PC-3 (cell line): ENCODE measurements at regions not wholly inside any gene's neighbourhood (a gene's known extent, or its start where the extent isn't known, plus 50 kb on each side); places are given as distances from the start of the nearest gene placed in this dataset.

Experiments used
- ATAC-seq: fragments of 200-7000 bp; cut with Tn5 transposase; 2 replicates; pipeline ENCODE4 v1.9.1; 2020; ENCODE audit warnings: mild to moderate bottlenecking, moderate library complexity
- BruUV-seq: library from RNA; stranded (reverse); fragments of 400-500 nt; replicated peaks from 2 replicates; lab custom pipeline; 2021; lab: Mats Ljungman, UMichigan
- CTCF ChIA-PET: fragments of 300-600 bp; sonication (Branson Sonifier 250); formaldehyde crosslinking; loops from one replicate; lab custom pipeline; 2022; ENCODE audit warnings: antibody characterized with exemption; lab: Charles Lee
- POLR2A ChIA-PET: fragments of 300-600 bp; sonication (Branson Sonifier 250); formaldehyde crosslinking; loops from one replicate; lab custom pipeline; 2022; ENCODE audit warnings: antibody characterized with exemption; ENCODE audit not compliant: unreplicated experiment; lab: Charles Lee
- DNase-seq: peaks from one replicate; pipeline ENCODE4 v3.0.0-alpha.2; 2015
- H2AFZ ChIP-seq: fragments of 300-600 bp; sonication (generic); 2 replicates; pipeline ENCODE4 v1.6.0; 2016; ENCODE audit warnings: antibody characterized with exemption, low read length
- H3F3A ChIP-seq: fragments of 300-600 bp; sonication (generic); one replicate; pipeline ENCODE4 v1.6.0; 2017; ENCODE audit warnings: antibody characterized with exemption, low read length, control low read depth, mild to moderate bottlenecking; ENCODE audit not compliant: unreplicated experiment
- H3K27ac ChIP-seq: fragments of 300-600 bp; sonication (generic); 2 replicates; pipeline ENCODE4 v1.5.1; 2016; ENCODE audit warnings: mild to moderate bottlenecking, low read length
- H3K27me3 ChIP-seq: fragments of 300-600 bp; sonication (generic); 2 replicates; pipeline ENCODE4 v1.6.1; 2016; ENCODE audit warnings: low read length, mixed read lengths
- H3K36me3 ChIP-seq: fragments of 300-600 bp; sonication (generic); 2 replicates; pipeline ENCODE4 v1.6.1; 2016; ENCODE audit warnings: low read depth, mixed run types, low read length, mixed read lengths
- H3K4me1 ChIP-seq: fragments of 300-600 bp; sonication (generic); 2 replicates; pipeline ENCODE4 v1.5.1; 2016; ENCODE audit warnings: low read length; ENCODE audit not compliant: insufficient read depth
- H3K4me2 ChIP-seq: fragments of 300-600 bp; sonication (generic); 2 replicates; pipeline ENCODE4 v1.6.0; 2016; ENCODE audit warnings: low read length
- H3K4me3 ChIP-seq: fragments of 300-600 bp; sonication (generic); 2 replicates; pipeline ENCODE4 v1.5.1; 2016; ENCODE audit warnings: mild to moderate bottlenecking, low read length, mixed read lengths
- H3K79me2 ChIP-seq: fragments of 300-600 bp; sonication (generic); 2 replicates; pipeline ENCODE4 v1.6.1; 2017; ENCODE audit warnings: low read length, mixed read lengths
- H3K9ac ChIP-seq: fragments of 300-600 bp; sonication (generic); 2 replicates; pipeline ENCODE4 v1.6.0; 2016; ENCODE audit warnings: mild to moderate bottlenecking, low read length
- H3K9me2 ChIP-seq: fragments of 300-600 bp; sonication (generic); replicated peaks from 2 replicates; pipeline ENCODE4 v1.6.1; 2016; ENCODE audit warnings: mixed run types, low read length, mixed read lengths
- H3K9me3 ChIP-seq: fragments of 300-600 bp; sonication (generic); 2 replicates; pipeline ENCODE4 v1.6.1; 2016; ENCODE audit warnings: low read length, mixed read lengths
- H4K20me1 ChIP-seq: fragments of 300-600 bp; sonication (generic); 2 replicates; pipeline ENCODE4 v1.6.1; 2016; ENCODE audit warnings: low read length, mixed read lengths
- EZH2 ChIP-seq: fragments of 300-600 bp; sonication (generic); IDR thresholded peaks from one replicate; pipeline ENCODE4 v1.6.1; 2017; ENCODE audit warnings: antibody characterized with exemption, mild to moderate bottlenecking, low read length; ENCODE audit not compliant: unreplicated experiment
- EZH2phosphoT487 ChIP-seq: fragments of 300-600 bp; sonication (generic); IDR thresholded peaks from 2 replicates; pipeline ENCODE4 v1.6.1; 2018; ENCODE audit warnings: mild to moderate bottlenecking, antibody characterized with exemption, low read length, borderline replicate concordance
- intact Hi-C: fragments of 100-400 bp; cut with micrococcal nuclease; formaldehyde crosslinking; loops from 2 replicates; pipeline ENCODE4 v1.9.0; 2023
- TF ChIP-seq, protein P1 (sequence below): fragments of 300-600 bp; sonication (generic); conservative IDR thresholded peaks from 2 replicates; pipeline ENCODE4 v1.5.1; 2017; ENCODE audit warnings: antibody characterized with exemption, low read depth, mild to moderate bottlenecking, low read length

DNA sequence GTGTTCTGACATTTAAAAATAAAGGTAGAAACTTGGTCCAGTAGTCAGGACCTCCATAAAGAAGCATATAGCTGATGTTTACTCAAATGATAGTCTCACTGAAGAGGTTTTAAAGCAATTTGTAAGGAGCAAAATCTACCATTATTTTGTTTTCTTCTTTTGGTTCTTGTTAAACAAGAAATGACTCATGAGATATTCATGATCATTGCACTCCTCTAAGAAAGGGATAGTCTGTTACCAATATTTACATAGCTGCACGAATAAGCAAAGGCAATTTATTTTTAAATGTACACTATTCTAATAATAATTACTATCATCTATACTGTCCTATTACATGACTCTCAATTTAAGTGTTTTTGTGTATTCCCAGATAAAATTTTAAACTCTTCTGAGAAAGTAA, 397.9 kb downstream of the FAM47B start:
- ATAC-seq (no peak), DNase-seq (peak; percentile 47)
- Histone ChIP-seq H3K36me3 (no peaks in the 10 kb centered on the region), H4K20me1 (no peaks in the 10 kb centered on the region), H2AFZ (no peak overlapping the region), H3K9me2 (no peaks in the 10 kb centered on the region), H3K4me2 (peak overlapping the region; percentile 61), H3K79me2 (no peaks in the 10 kb centered on the region), H3K4me3 (peak overlapping the region; percentile 42; the same call in 1 of the 2 replicates), H3F3A (no peaks in the 10 kb centered on the region), H3K27me3 (no peaks in the 10 kb centered on the region), H3K9me3 (no peaks in the 10 kb centered on the region), H3K27ac (peak overlapping the region; percentile 69), H3K4me1 (no peaks in the 10 kb centered on the region; the same call in 1 of the 2 replicates), H3K9ac (no peak overlapping the region)
- intact Hi-C loops, result no loop called here
- POLR2A ChIA-PET, result interaction anchor here (0.6 kb wide), 1 partner anchor 63 kb away, joined by 3 read pairs; no protein-coding TSS in a partner anchor
- no TSS peak for BruUV-seq
- TF ChIP-seq EZH2 (no peak), EZH2phosphoT487 (no peak)
- TF ChIP-seq, protein P1, sequence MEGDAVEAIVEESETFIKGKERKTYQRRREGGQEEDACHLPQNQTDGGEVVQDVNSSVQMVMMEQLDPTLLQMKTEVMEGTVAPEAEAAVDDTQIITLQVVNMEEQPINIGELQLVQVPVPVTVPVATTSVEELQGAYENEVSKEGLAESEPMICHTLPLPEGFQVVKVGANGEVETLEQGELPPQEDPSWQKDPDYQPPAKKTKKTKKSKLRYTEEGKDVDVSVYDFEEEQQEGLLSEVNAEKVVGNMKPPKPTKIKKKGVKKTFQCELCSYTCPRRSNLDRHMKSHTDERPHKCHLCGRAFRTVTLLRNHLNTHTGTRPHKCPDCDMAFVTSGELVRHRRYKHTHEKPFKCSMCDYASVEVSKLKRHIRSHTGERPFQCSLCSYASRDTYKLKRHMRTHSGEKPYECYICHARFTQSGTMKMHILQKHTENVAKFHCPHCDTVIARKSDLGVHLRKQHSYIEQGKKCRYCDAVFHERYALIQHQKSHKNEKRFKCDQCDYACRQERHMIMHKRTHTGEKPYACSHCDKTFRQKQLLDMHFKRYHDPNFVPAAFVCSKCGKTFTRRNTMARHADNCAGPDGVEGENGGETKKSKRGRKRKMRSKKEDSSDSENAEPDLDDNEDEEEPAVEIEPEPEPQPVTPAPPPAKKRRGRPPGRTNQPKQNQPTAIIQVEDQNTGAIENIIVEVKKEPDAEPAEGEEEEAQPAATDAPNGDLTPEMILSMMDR, result no peak
- CTCF ChIA-PET, result no interaction called here

DNA sequence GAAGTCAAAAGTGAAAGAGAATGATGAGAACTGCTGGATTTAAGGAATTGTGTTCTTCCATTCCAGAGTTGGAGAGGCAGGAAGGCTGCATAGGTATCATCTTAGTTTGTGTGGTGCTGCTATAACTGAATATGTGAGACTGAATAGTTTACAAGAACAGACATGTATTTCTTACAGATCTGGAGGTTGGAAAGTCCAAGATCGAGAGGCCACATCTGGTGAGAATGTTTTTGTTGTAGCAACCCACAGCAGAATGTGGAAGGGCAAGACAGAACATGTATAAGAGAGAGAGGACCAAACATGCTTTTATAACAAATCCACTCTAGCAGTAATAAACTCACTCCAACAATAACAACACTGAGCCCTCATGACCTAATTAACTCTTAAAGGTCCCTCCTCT, 408.6 kb downstream of the FAM47B start:
- H4K20me1 ChIP-seq, result no peaks in the 10 kb centered on the region
- H2AFZ ChIP-seq, result no peak overlapping the region
- no peak overlapping the region for H3K4me2 ChIP-seq
- no peak overlapping the region for H3K9ac ChIP-seq
- no peak overlapping the region for H3K27ac ChIP-seq
- no TSS peak for BruUV-seq
- no peaks in the 10 kb centered on the region for H3K9me3 ChIP-seq
- no peaks in the 10 kb centered on the region for H3K9me2 ChIP-seq
- H3K36me3 ChIP-seq, result no peaks in the 10 kb centered on the region
- ChIA-PET POLR2A (no interaction called here), CTCF (no interaction called here)
- intact Hi-C loops, result no loop called here
- no peak overlapping the region for H3K4me3 ChIP-seq
- DNase-seq (no peak), ATAC-seq (no peak)
- TF ChIP-seq, protein P1, result no peak
- TF ChIP-seq EZH2phosphoT487, result no peak
- no peak for TF ChIP-seq EZH2
- H3F3A ChIP-seq, result no peaks in the 10 kb centered on the region
- H3K4me1 ChIP-seq, result no peaks in the 10 kb centered on the region
- no peaks in the 10 kb centered on the region for H3K27me3 ChIP-seq
- H3K79me2 ChIP-seq, result no peaks in the 10 kb centered on the region

DNA sequence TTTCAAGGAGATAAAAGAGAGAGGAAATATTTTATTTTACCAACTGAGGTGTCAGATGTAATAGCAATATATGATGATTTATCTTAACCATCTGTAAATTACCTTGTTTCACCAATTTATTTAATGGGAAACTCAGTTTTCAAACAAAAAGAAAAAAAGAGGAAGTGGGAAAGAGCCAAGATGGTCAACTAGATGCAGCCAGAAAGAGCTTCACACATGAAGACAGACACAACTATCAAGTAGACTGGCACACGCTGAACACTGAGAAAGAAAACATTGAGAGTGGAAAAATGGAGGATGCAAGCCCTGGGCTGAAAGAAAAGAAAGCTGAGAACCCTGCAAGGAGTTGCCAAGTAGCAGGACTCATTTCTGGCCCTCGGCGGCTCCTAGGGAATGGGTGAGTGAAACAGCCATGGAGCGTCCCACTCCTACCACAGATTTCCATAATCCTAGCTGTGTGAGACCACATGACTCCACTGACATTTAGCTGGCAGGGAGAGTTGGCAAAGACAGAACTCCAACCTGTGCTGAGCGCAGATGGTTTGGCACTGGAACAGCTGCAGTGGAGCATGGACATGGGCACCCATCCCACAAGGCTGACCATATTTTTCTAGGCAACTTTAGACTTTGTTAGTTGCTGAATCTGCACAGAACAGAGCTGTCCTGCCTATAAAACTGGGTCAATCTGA, 409.3 kb downstream of the FAM47B start:
- no TSS peak for BruUV-seq
- no peaks in the 10 kb centered on the region for H3K4me1 ChIP-seq
- ATAC-seq (no peak), DNase-seq (no peak)
- no peaks in the 10 kb centered on the region for H3K79me2 ChIP-seq
- H3K4me3 ChIP-seq, result no peak overlapping the region
- no peaks in the 10 kb centered on the region for H3K9me2 ChIP-seq
- ChIA-PET CTCF (no interaction called here), POLR2A (no interaction called here)
- H3K36me3 ChIP-seq, result no peaks in the 10 kb centered on the region
- intact Hi-C loops, result no loop called here
- H4K20me1 ChIP-seq, result no peaks in the 10 kb centered on the region
- TF ChIP-seq EZH2phosphoT487 (no peak), EZH2 (no peak)
- TF ChIP-seq, protein P1, result no peak
- H3K27ac ChIP-seq, result no peak overlapping the region
- H3K4me2 ChIP-seq, result no peak overlapping the region
- H3K9me3 ChIP-seq, result no peaks in the 10 kb centered on the region
- no peak overlapping the region for H2AFZ ChIP-seq
- no peaks in the 10 kb centered on the region for H3F3A ChIP-seq
- H3K27me3 ChIP-seq, result no peaks in the 10 kb centered on the region
- no peak overlapping the region for H3K9ac ChIP-seq
